ENCODE measurements at regions not wholly inside any gene's neighbourhood (a gene's known extent, or its start where the extent isn't known, plus 50 kb on each side); places are given as distances from the start of the nearest gene placed in this dataset.

- ChIA-PET POLR2A (no interaction called here), SMC1A (ENCODE audit: uncharacterized antibody, unreplicated experiment) (no interaction called here), RAD21 (ENCODE audit: unreplicated experiment) (no interaction called here), CTCF (interaction anchor here (1.0 kb wide), 1 partner anchor 9 kb away, joined by 3 read pairs; no protein-coding TSS in a partner anchor)
- DNase-seq (ENCODE audit: low read depth, low spot score) (no peak), FAIRE-seq (no peak), ATAC-seq (no peak)
- TF ChIP-seq ZNF207 (IDR thresholded peaks at IDR 0.05; ENCODE audit: borderline replicate concordance) (no peak), POLR2AphosphoS5 (IDR thresholded peaks at IDR 0.05; ENCODE audit: low read length) (no peak), NFXL1 (IDR thresholded peaks at IDR 0.05; ENCODE audit: borderline replicate concordance) (no peak), TCF3 (IDR thresholded peaks at IDR 0.05; ENCODE audit: borderline replicate concordance, insufficient read depth, low read depth, low read length) (no peak), DPF2 (IDR thresholded peaks at IDR 0.05) (no peak), SUPT20H (IDR thresholded peaks at IDR 0.05; ENCODE audit: borderline replicate concordance, control insufficient read depth, low read depth, low read length) (no peak), BACH1 (IDR thresholded peaks at IDR 0.05; ENCODE audit: borderline replicate concordance) (no peak), RFX5 (IDR thresholded peaks at IDR 0.05; ENCODE audit: low read depth, low read length) (no peak), SIX5 (IDR thresholded peaks at IDR 0.05; ENCODE audit: low read depth, low read length, severe bottlenecking) (no peak), E4F1 (IDR thresholded peaks at IDR 0.05; ENCODE audit: borderline replicate concordance, partially characterized antibody) (no peak), YBX1 (IDR thresholded peaks at IDR 0.05) (no peak), RAD51 (IDR thresholded peaks at IDR 0.05) (no peak), RCOR1 (conservative IDR thresholded peaks at IDR 0.05; ENCODE audit: low read depth, low read length) (no peak), IRF3 (IDR thresholded peaks at IDR 0.05) (no peak), ZNF622 (IDR thresholded peaks at IDR 0.05) (no peak), YY1 (IDR thresholded peaks at IDR 0.05; ENCODE audit: low read depth, low read length) (no peak), CHD4 (IDR thresholded peaks at IDR 0.05) (no peak)
- H3K79me2 ChIP-seq (ENCODE audit: control insufficient read depth, insufficient read depth, low read length), result no peaks in the 10 kb centered on the region
- H3K4me3 ChIP-seq, result no peak overlapping the region
- intact Hi-C loops (cut with micrococcal nuclease; ENCODE audit: unreplicated experiment), result no loop called here
- H3K9me3 ChIP-seq (replicated peaks; ENCODE audit: control insufficient read depth, insufficient read depth, low read length), result no peaks in the 10 kb centered on the region
- 15% methylated on average over 11 of the region's 11 CpGs for WGBS (ENCODE audit: insufficient coverage, insufficient replicate concordance, low lambda C conversion rate, missing lambda C conversion rate)
- in situ Hi-C loops (cut with MboI), result no loop called here
- no peaks in the 10 kb centered on the region; a peak in 1 of 4 replicates for H3K27me3 ChIP-seq (replicated peaks in 1 of 2; ENCODE audit: control insufficient read depth in 2 of 2, insufficient read depth in 2 of 2, low read length in 1 of 2)
- H3K27ac ChIP-seq (ENCODE audit: control insufficient read depth, insufficient read depth), result no peak overlapping the region
- H2AFZ ChIP-seq (ENCODE audit: control insufficient read depth, low read depth, low read length), result no peak overlapping the region
- no peaks in the 10 kb centered on the region for H4K20me1 ChIP-seq (ENCODE audit: control insufficient read depth, insufficient read depth)
- no peak overlapping the region for H3K4me2 ChIP-seq (ENCODE audit: control insufficient read depth, insufficient read depth)
- no peaks in the 10 kb centered on the region for H3K36me3 ChIP-seq (ENCODE audit: control insufficient read depth in 2 of 2, insufficient read depth in 2 of 2, low read length in 1 of 2)
- BruUV-seq (replicated peaks), result no TSS peak
- H3K9ac ChIP-seq (ENCODE audit: control insufficient read depth, insufficient read depth, low read length), result no peak overlapping the region
- no peaks in the 10 kb centered on the region for H3K4me1 ChIP-seq (ENCODE audit: control insufficient read depth, insufficient read depth, low read length)
Measured at GRCh38 chr10:125513429-125514182, 169.4 kb downstream of the TEX36 start.
